CD14-positive monocyte (primary cell): ENCODE measurements at regions not wholly inside any gene's neighbourhood (a gene's known extent, or its start where the extent isn't known, plus 50 kb on each side); places are given as distances from the start of the nearest gene placed in this dataset.

Experiments
- DNase-seq, 3 donors: peaks; one replicate each; pipeline ENCODE4 v3.0.0-alpha.2; 2011 to 2022
- H2AFZ ChIP-seq: 2 replicates; pipeline ENCODE4 v1.6.0; 2012; ENCODE audit warnings: mild to moderate bottlenecking, low read depth, low read length, inconsistent platforms; ENCODE audit not compliant: insufficient read depth, poor library complexity, severe bottlenecking
- H3K27ac ChIP-seq, 2 donors: 1 replicate in 1 of 2; 2 replicates in 1 of 2; pipeline ENCODE4 v1.5.1; 2012 to 2013; ENCODE audit warnings: low read length in 2 of 2, control low read depth in 1 of 2, inconsistent platforms in 1 of 2, low read depth in 1 of 2, mild to moderate bottlenecking in 1 of 2
- H3K27me3 ChIP-seq, 2 donors: one replicate each; pipeline versions ENCODE4 v1.6.0 to v1.6.1; 2011 to 2013; ENCODE audit warnings: low read length in 2 of 2; ENCODE audit not compliant: control insufficient read depth in 2 of 2, insufficient read depth in 2 of 2
- H3K36me3 ChIP-seq, 2 donors: replicated peaks in 1 of 2; 1 replicate in 1 of 2; 2 replicates in 1 of 2; pipeline versions ENCODE4 v1.5.1 to v1.6.1; 2012 to 2013; ENCODE audit warnings: low read length in 2 of 2, control low read depth in 1 of 2, inconsistent platforms in 1 of 2, mild to moderate bottlenecking in 1 of 2; ENCODE audit not compliant: insufficient read depth in 2 of 2, control insufficient read depth in 1 of 2
- H3K4me1 ChIP-seq, 2 donors: 1 replicate in 1 of 2; 2 replicates in 1 of 2; pipeline versions ENCODE4 v1.5.1 to v1.6.1; 2012 to 2013; ENCODE audit warnings: low read length in 2 of 2, control low read depth in 1 of 2, inconsistent platforms in 1 of 2, mild to moderate bottlenecking in 1 of 2, moderate library complexity in 1 of 2; ENCODE audit not compliant: insufficient read depth in 2 of 2, control insufficient read depth in 1 of 2
- H3K4me2 ChIP-seq: replicated peaks from 2 replicates; pipeline ENCODE3; 2012; ENCODE audit warnings: low read length, moderate library complexity, mild to moderate bottlenecking; ENCODE audit not compliant: poor library complexity, severe bottlenecking; ENCODE audit errors: extremely low read depth
- H3K4me3 ChIP-seq, 3 experiments: fragments of 200-600 bp in 1 of 3; sonication (generic) in 1 of 3; replicated peaks in 1 of 3; 1 replicate in 2 of 3; 2 replicates in 1 of 3; pipeline ENCODE4 v1.5.1; 2011 to 2013; ENCODE audit warnings: low read length in 3 of 3, mild to moderate bottlenecking in 3 of 3, control low read depth in 2 of 3, low read depth in 2 of 3, inconsistent platforms in 1 of 3, moderate library complexity in 1 of 3
- H3K79me2 ChIP-seq: 2 replicates; pipeline ENCODE4 v1.6.0; 2012; ENCODE audit warnings: mild to moderate bottlenecking, control low read depth, inconsistent platforms, low read length, moderate library complexity; ENCODE audit not compliant: insufficient read depth
- H3K9ac ChIP-seq: 2 replicates; pipeline ENCODE4 v1.6.0; 2017; ENCODE audit warnings: low read length, mild to moderate bottlenecking; ENCODE audit not compliant: insufficient read depth, poor library complexity, severe bottlenecking
- H3K9me3 ChIP-seq, 2 donors: replicated peaks in 1 of 2; 1 replicate in 1 of 2; 2 replicates in 1 of 2; pipeline versions ENCODE4 v1.5.1 to v1.6.1; 2012 to 2013; ENCODE audit warnings: low read length in 2 of 2, control low read depth in 1 of 2; ENCODE audit not compliant: control insufficient read depth in 1 of 2, insufficient read depth in 1 of 2
- H4K20me1 ChIP-seq: 2 replicates; pipeline ENCODE4 v1.6.0; 2012; ENCODE audit warnings: mild to moderate bottlenecking, low read length, control low read depth, moderate library complexity; ENCODE audit not compliant: insufficient read depth
- H3K27ac Mint-ChIP-seq, 7 donors: one replicate each; pipeline ENCODE4 v1.8.0; 2020; ENCODE audit warnings: mild to moderate bottlenecking in 7 of 7, mixed read lengths in 7 of 7, moderate library complexity in 6 of 7, inconsistent platforms in 2 of 7
- H3K27me3 Mint-ChIP-seq, 3 donors: one replicate each; pipeline ENCODE4 v1.8.0; 2021 to 2022; ENCODE audit warnings: low read depth in 3 of 3, mild to moderate bottlenecking in 3 of 3, mixed read lengths in 3 of 3, moderate library complexity in 3 of 3, inconsistent platforms in 1 of 3
- H3K36me3 Mint-ChIP-seq, 2 donors: one replicate each; pipeline ENCODE4 v1.8.0; 2020; ENCODE audit warnings: mixed read lengths in 2 of 2, inconsistent platforms in 1 of 2, mild to moderate bottlenecking in 1 of 2
- H3K4me1 Mint-ChIP-seq: one replicate; pipeline ENCODE4 v1.8.0; 2020; ENCODE audit warnings: mild to moderate bottlenecking, mixed read lengths
- H3K4me3 Mint-ChIP-seq, 2 donors: one replicate each; pipeline ENCODE4 v1.8.0; 2020; ENCODE audit warnings: mild to moderate bottlenecking in 2 of 2, mixed read lengths in 2 of 2, moderate library complexity in 1 of 2
- H3K9me3 Mint-ChIP-seq, 7 donors: one replicate each; pipeline ENCODE4 v1.8.0; 2020 to 2022; ENCODE audit warnings: mixed read lengths in 7 of 7, mild to moderate bottlenecking in 6 of 7, moderate library complexity in 6 of 7, inconsistent platforms in 2 of 7
- CTCF ChIP-seq: fragments of 200-600 bp; IDR thresholded peaks from one replicate; pipeline ENCODE4 v1.8.0; 2022; ENCODE audit warnings: antibody characterized with exemption, mild to moderate bottlenecking
- WGBS: methylation state at CpG from one replicate; pipeline ENCODE4 v1.1.5; 2013; ENCODE audit warnings: missing lambda C conversion rate; ENCODE audit not compliant: insufficient coverage; 5-methylcytosine and 5-hydroxymethylcytosine counted together
- intact Hi-C, 2 donors: fragments of 100-400 bp; cut with micrococcal nuclease; formaldehyde crosslinking; loops; one replicate each; pipeline versions ENCODE4 v1.15.0 to v1.15.1; 2023

- intact Hi-C loops, result no loop called here
- no CpG with 5 or more reads among the region's 2 CpGs for WGBS
These were observed 83.2 kb upstream of the ST3GAL6 start for GRCh38 chr3:98679986-98680385.

GRCh38 chr3:98680723-98681122 lies 82.4 kb upstream of the ST3GAL6 start:
- Mint-ChIP-seq H3K4me3 (no peak overlapping the region), H3K4me1 (no peaks in the 10 kb centered on the region), H3K36me3 (no peaks in the 10 kb centered on the region), H3K9me3 (peaks cover 0 to 6% (median 2%) of the 10 kb centered on the region in 7 donors), H3K27me3 (peaks cover 0 to 1% (median 0%) of the 10 kb centered on the region in 3 donors), H3K27ac (no peak overlapping the region)
- Histone ChIP-seq H3K27me3 (no peaks in the 10 kb centered on the region), H3K27ac (no peak overlapping the region), H4K20me1 (no peaks in the 10 kb centered on the region), H3K79me2 (no peaks in the 10 kb centered on the region), H2AFZ (no peak overlapping the region), H3K4me2 (no peak overlapping the region), H3K4me1 (no peaks in the 10 kb centered on the region), H3K36me3 (no peaks in the 10 kb centered on the region), H3K9me3 (peaks cover 0 to 4% of the 10 kb centered on the region in 2 donors), H3K9ac (no peak overlapping the region), H3K4me3 (no peak overlapping the region)
- TF ChIP-seq CTCF, result no peak
- DNase-seq, result no peak
- intact Hi-C loops, result no loop called here
- WGBS, result 96% methylated on average over 4 of the region's 5 CpGs

More at GRCh38 chr3:98679986-98680385, 83.2 kb upstream of the ST3GAL6 start:
- Histone ChIP-seq H3K36me3 (no peaks in the 10 kb centered on the region), H3K9me3 (peaks cover 0 to 4% of the 10 kb centered on the region in 2 donors), H3K4me3 (no peak overlapping the region), H3K4me2 (no peak overlapping the region), H3K27me3 (no peaks in the 10 kb centered on the region), H3K27ac (no peak overlapping the region), H3K9ac (no peak overlapping the region), H3K79me2 (no peaks in the 10 kb centered on the region), H4K20me1 (no peaks in the 10 kb centered on the region), H3K4me1 (no peaks in the 10 kb centered on the region), H2AFZ (no peak overlapping the region)
- no peak for DNase-seq
- TF ChIP-seq CTCF, result no peak
- Mint-ChIP-seq H3K27me3 (no peaks in the 10 kb centered on the region), H3K36me3 (no peaks in the 10 kb centered on the region), H3K4me1 (no peaks in the 10 kb centered on the region), H3K4me3 (no peak overlapping the region), H3K9me3 (peaks cover 0 to 4% (median 2%) of the 10 kb centered on the region in 7 donors), H3K27ac (no peak overlapping the region)
